CD4-positive, CD25-positive, alpha-beta regulatory T cell (primary cell): ENCODE measurements at regions not wholly inside any gene's neighbourhood (a gene's known extent, or its start where the extent isn't known, plus 50 kb on each side); places are given as distances from the start of the nearest gene placed in this dataset.

Source experiments
- ATAC-seq, 2 donors: fragments of 150-1000 bp; cut with Tn5 transposase; one replicate each; pipeline ENCODE4 v1.10.0; 2021; ENCODE audit warnings: low read depth in 2 of 2, moderate number of reproducible peaks in 2 of 2, moderate library complexity in 1 of 2
- DNase-seq, 3 donors: peaks; one replicate each; pipeline versions ENCODE4 v3.0.0 to v3.0.0-alpha.2; 2012 to 2022; ENCODE audit warnings: mixed read lengths in 1 of 3
- H3K27ac ChIP-seq: one replicate; pipeline ENCODE4 v1.7.0; 2013; ENCODE audit warnings: mild to moderate bottlenecking, low read length; ENCODE audit not compliant: insufficient read depth, poor library complexity, severe bottlenecking
- H3K27me3 ChIP-seq: one replicate; pipeline ENCODE4 v1.7.0; 2013; ENCODE audit warnings: low read length; ENCODE audit not compliant: control insufficient read depth, insufficient read depth
- H3K36me3 ChIP-seq: one replicate; pipeline ENCODE4 v1.7.0; 2013; ENCODE audit warnings: mild to moderate bottlenecking, low read length, moderate library complexity; ENCODE audit not compliant: control insufficient read depth, insufficient read depth
- H3K4me1 ChIP-seq: 2 replicates; pipeline ENCODE4 v1.7.0; 2013; ENCODE audit warnings: mild to moderate bottlenecking, low read length; ENCODE audit not compliant: insufficient read depth, control insufficient read depth, poor library complexity, severe bottlenecking
- H3K4me3 ChIP-seq: one replicate; pipeline ENCODE4 v1.7.0; 2013; ENCODE audit warnings: low read depth, mild to moderate bottlenecking, low read length, moderate library complexity
- H3K9me3 ChIP-seq, 2 experiments: 1 replicate in 1 of 2; 2 replicates in 1 of 2; pipeline ENCODE4 v1.7.0; 2013; ENCODE audit warnings: low read length in 2 of 2, mild to moderate bottlenecking in 1 of 2, moderate library complexity in 1 of 2; ENCODE audit not compliant: control insufficient read depth in 2 of 2
- H3K27ac Mint-ChIP-seq, 3 donors: one replicate each; pipeline ENCODE4 v1.8.0; 2020 to 2022; ENCODE audit warnings: mild to moderate bottlenecking in 3 of 3, mixed read lengths in 3 of 3, moderate library complexity in 2 of 3
- H3K27me3 Mint-ChIP-seq: one replicate; pipeline ENCODE4 v1.8.0; 2022; ENCODE audit warnings: mild to moderate bottlenecking, mixed read lengths
- H3K36me3 Mint-ChIP-seq: one replicate; pipeline ENCODE4 v1.8.0; 2020; ENCODE audit warnings: mixed read lengths
- H3K4me1 Mint-ChIP-seq, 4 donors: one replicate each; pipeline ENCODE4 v1.8.0; 2020 to 2022; ENCODE audit warnings: mixed read lengths in 4 of 4, mild to moderate bottlenecking in 1 of 4
- H3K4me3 Mint-ChIP-seq, 4 donors: one replicate each; pipeline ENCODE4 v1.8.0; 2020 to 2022; ENCODE audit warnings: mild to moderate bottlenecking in 4 of 4, mixed read lengths in 4 of 4, moderate library complexity in 3 of 4
- H3K9me3 Mint-ChIP-seq, 7 donors: one replicate each; pipeline ENCODE4 v1.8.0; 2020 to 2022; ENCODE audit warnings: mixed read lengths in 7 of 7, mild to moderate bottlenecking in 3 of 7, moderate library complexity in 2 of 7

- Mint-ChIP-seq H3K4me1 (no peaks in the 10 kb centered on the region), H3K27me3 (no peaks in the 10 kb centered on the region), H3K4me3 (no peak overlapping the region), H3K9me3 (peaks cover 0 to 24% (median 5%) of the 10 kb centered on the region in 7 donors), H3K36me3 (no peaks in the 10 kb centered on the region), H3K27ac (no peak overlapping the region)
- no peaks in the 10 kb centered on the region for H3K36me3 ChIP-seq
- no peak overlapping the region for H3K4me3 ChIP-seq
- H3K27ac ChIP-seq = no peak overlapping the region
- no peaks in the 10 kb centered on the region for H3K9me3 ChIP-seq
- no peaks in the 10 kb centered on the region for H3K4me1 ChIP-seq
- no peak for DNase-seq
- ATAC-seq = no peak
- no peaks in the 10 kb centered on the region for H3K27me3 ChIP-seq
Observed at GRCh38 chr14:40122968-40123648, 690.9 kb upstream of the FBXO33 start.

GRCh38 chr14:40119765-40120164, 687.5 kb upstream of the FBXO33 start:
- Histone ChIP-seq H3K4me1 (no peaks in the 10 kb centered on the region), H3K4me3 (no peak overlapping the region), H3K9me3 (no peaks in the 10 kb centered on the region), H3K27ac (no peak overlapping the region), H3K27me3 (no peaks in the 10 kb centered on the region), H3K36me3 (no peaks in the 10 kb centered on the region)
- Mint-ChIP-seq H3K4me1 (no peaks in the 10 kb centered on the region), H3K27me3 (no peaks in the 10 kb centered on the region), H3K4me3 (no peak overlapping the region), H3K36me3 (no peaks in the 10 kb centered on the region), H3K27ac (no peak overlapping the region), H3K9me3 (peaks cover 0 to 21% (median 3%) of the 10 kb centered on the region in 7 donors)
- no peak for ATAC-seq
- DNase-seq = no peak

- Histone ChIP-seq H3K27ac (no peak overlapping the region), H3K4me1 (no peaks in the 10 kb centered on the region), H3K9me3 (no peaks in the 10 kb centered on the region), H3K27me3 (no peaks in the 10 kb centered on the region), H3K4me3 (no peak overlapping the region), H3K36me3 (no peaks in the 10 kb centered on the region)
- no peak overlapping the region for H3K4me3 Mint-ChIP-seq
- no peaks in the 10 kb centered on the region for H3K27me3 Mint-ChIP-seq
- no peak overlapping the region for H3K27ac Mint-ChIP-seq
- H3K4me1 Mint-ChIP-seq = no peaks in the 10 kb centered on the region
- no peaks in the 10 kb centered on the region for H3K36me3 Mint-ChIP-seq
- DNase-seq (no peak), ATAC-seq (no peak)
- H3K9me3 Mint-ChIP-seq = peaks cover 0 to 21% (median 3%) of the 10 kb centered on the region in 7 donors
Observed at GRCh38 chr14:40119321-40119720, 687.1 kb upstream of the FBXO33 start.

- no peak for ATAC-seq
- no peaks in the 10 kb centered on the region for H3K9me3 ChIP-seq
- Mint-ChIP-seq H3K4me3 (no peak overlapping the region), H3K27me3 (no peaks in the 10 kb centered on the region), H3K9me3 (peaks cover 0 to 23% (median 3%) of the 10 kb centered on the region in 7 donors), H3K27ac (no peak overlapping the region), H3K4me1 (no peaks in the 10 kb centered on the region), H3K36me3 (no peaks in the 10 kb centered on the region)
- H3K4me3 ChIP-seq = no peak overlapping the region
- H3K4me1 ChIP-seq = no peaks in the 10 kb centered on the region
- DNase-seq = no peak
- H3K36me3 ChIP-seq = no peaks in the 10 kb centered on the region
- H3K27ac ChIP-seq = no peak overlapping the region
- no peaks in the 10 kb centered on the region for H3K27me3 ChIP-seq
Observed at GRCh38 chr14:40115583-40115982, 683.4 kb upstream of the FBXO33 start.

GRCh38 chr14:40113671-40114070, 681.4 kb upstream of the FBXO33 start:
- H3K4me1 ChIP-seq = no peaks in the 10 kb centered on the region
- H3K9me3 Mint-ChIP-seq = peaks cover 2 to 30% (median 10%) of the 10 kb centered on the region in 7 donors
- H3K27me3 Mint-ChIP-seq = no peaks in the 10 kb centered on the region

GRCh38 chr14:40100544-40101196, 668.4 kb upstream of the FBXO33 start:
- peaks cover 0 to 27% (median 8%) of the 10 kb centered on the region in 7 donors for H3K9me3 Mint-ChIP-seq
- no peak overlapping the region for H3K27ac Mint-ChIP-seq
- H3K4me1 Mint-ChIP-seq = no peaks in the 10 kb centered on the region
- H3K27me3 Mint-ChIP-seq = no peaks in the 10 kb centered on the region
- Histone ChIP-seq H3K27me3 (no peaks in the 10 kb centered on the region), H3K4me1 (no peaks in the 10 kb centered on the region), H3K9me3 (peaks cover 0 to 2% of the 10 kb centered on the region in 2 experiments), H3K36me3 (no peaks in the 10 kb centered on the region), H3K4me3 (no peak overlapping the region), H3K27ac (no peak overlapping the region)
- H3K4me3 Mint-ChIP-seq = no peak overlapping the region
- ATAC-seq (no peak), DNase-seq (no peak)
- H3K36me3 Mint-ChIP-seq = no peaks in the 10 kb centered on the region

More at GRCh38 chr14:40113671-40114070, 681.4 kb upstream of the FBXO33 start:
- no peak for ATAC-seq
- Mint-ChIP-seq H3K4me3 (no peak overlapping the region), H3K36me3 (no peaks in the 10 kb centered on the region), H3K27ac (no peak overlapping the region), H3K4me1 (no peaks in the 10 kb centered on the region)
- no peak for DNase-seq
- Histone ChIP-seq H3K4me3 (no peak overlapping the region), H3K27me3 (no peaks in the 10 kb centered on the region), H3K27ac (no peak overlapping the region), H3K36me3 (no peaks in the 10 kb centered on the region), H3K9me3 (no peaks in the 10 kb centered on the region)

- H3K4me3 ChIP-seq = no peak overlapping the region
- no peaks in the 10 kb centered on the region for H3K4me1 ChIP-seq
- no peak overlapping the region for H3K27ac Mint-ChIP-seq
- peaks cover 0 to 19% (median 5%) of the 10 kb centered on the region in 7 donors for H3K9me3 Mint-ChIP-seq
- H3K4me3 Mint-ChIP-seq = no peak overlapping the region
- H3K4me1 Mint-ChIP-seq = no peaks in the 10 kb centered on the region
- no peaks in the 10 kb centered on the region for H3K36me3 Mint-ChIP-seq
- H3K27ac ChIP-seq = no peak overlapping the region
- H3K36me3 ChIP-seq = no peaks in the 10 kb centered on the region
- peaks cover 0 to 2% of the 10 kb centered on the region in 2 experiments for H3K9me3 ChIP-seq
- DNase-seq (no peak), ATAC-seq (no peak)
- no peaks in the 10 kb centered on the region for H3K27me3 ChIP-seq
- H3K27me3 Mint-ChIP-seq = no peaks in the 10 kb centered on the region
Observed at GRCh38 chr14:40099316-40099715, 667.1 kb upstream of the FBXO33 start.

- H3K27ac ChIP-seq = no peak overlapping the region
- no peak overlapping the region for H3K27ac Mint-ChIP-seq
- H3K4me3 ChIP-seq = no peak overlapping the region
- no peak overlapping the region for H3K4me3 Mint-ChIP-seq
- no peaks in the 10 kb centered on the region for H3K36me3 ChIP-seq
- ATAC-seq (no peak), DNase-seq (no peak)
- H3K4me1 ChIP-seq = no peaks in the 10 kb centered on the region
- peaks cover 0 to 2% of the 10 kb centered on the region in 2 experiments for H3K9me3 ChIP-seq
- H3K36me3 Mint-ChIP-seq = no peaks in the 10 kb centered on the region
- peaks cover 0 to 17% (median 0%) of the 10 kb centered on the region in 7 donors for H3K9me3 Mint-ChIP-seq
- H3K4me1 Mint-ChIP-seq = no peaks in the 10 kb centered on the region
- H3K27me3 ChIP-seq = no peaks in the 10 kb centered on the region
- no peaks in the 10 kb centered on the region for H3K27me3 Mint-ChIP-seq
Observed at GRCh38 chr14:40098468-40098867, 666.2 kb upstream of the FBXO33 start.
